Esophagus (tissue), 2 donors: ENCODE measurements at regions not wholly inside any gene's neighbourhood (a gene's known extent, or its start where the extent isn't known, plus 50 kb on each side); places are given as distances from the start of the nearest gene placed in this dataset.
"Not testable (repeated sequence)": the region's sequence is repeated elsewhere in the genome, so short reads cannot be mapped to it uniquely, and the experiment has no call there.

Experiments
- H3K27ac ChIP-seq, 2 donors: one replicate each; pipeline ENCODE4 v1.5.1; 2013; ENCODE audit warnings: low read depth in 2 of 2, mild to moderate bottlenecking in 2 of 2, inconsistent platforms in 1 of 2, low read length in 1 of 2, moderate library complexity in 1 of 2
- H3K27me3 ChIP-seq, 2 donors: one replicate each; pipeline ENCODE4 v1.6.1; 2013; ENCODE audit warnings: low read length in 2 of 2, control low read depth in 1 of 2, mild to moderate bottlenecking in 1 of 2; ENCODE audit not compliant: insufficient read depth in 2 of 2, control insufficient read depth in 1 of 2
- H3K36me3 ChIP-seq, 2 donors: one replicate each; pipeline ENCODE4 v1.6.1; 2013; ENCODE audit warnings: low read length in 1 of 2; ENCODE audit not compliant: control insufficient read depth in 2 of 2, insufficient read depth in 2 of 2
- H3K4me1 ChIP-seq, 2 donors: one replicate each; pipeline ENCODE4 v1.6.1; 2013; ENCODE audit warnings: low read length in 1 of 2; ENCODE audit not compliant: control insufficient read depth in 2 of 2, insufficient read depth in 2 of 2
- H3K4me3 ChIP-seq, 2 donors: one replicate each; pipeline ENCODE4 v1.5.1; 2013; ENCODE audit warnings: low read length in 2 of 2, mild to moderate bottlenecking in 2 of 2, low read depth in 1 of 2, moderate library complexity in 1 of 2
- H3K9me3 ChIP-seq, 2 donors: one replicate each; pipeline ENCODE4 v1.6.1; 2013; ENCODE audit warnings: mild to moderate bottlenecking in 2 of 2, low read depth in 1 of 2, low read length in 1 of 2, moderate library complexity in 1 of 2; ENCODE audit not compliant: control insufficient read depth in 2 of 2, insufficient read depth in 1 of 2
- WGBS, 2 donors: extraction: QIAGEN DNeasy Blood & Tissue Kit; methylation state at CpG; one replicate each; pipeline ENCODE4 v1.1.7; 2013; 5-methylcytosine and 5-hydroxymethylcytosine counted together
- donor health status: healthy with polysubstance abuse.
- donor health status: Bipolar disorder and iron deficiency.

DNA sequence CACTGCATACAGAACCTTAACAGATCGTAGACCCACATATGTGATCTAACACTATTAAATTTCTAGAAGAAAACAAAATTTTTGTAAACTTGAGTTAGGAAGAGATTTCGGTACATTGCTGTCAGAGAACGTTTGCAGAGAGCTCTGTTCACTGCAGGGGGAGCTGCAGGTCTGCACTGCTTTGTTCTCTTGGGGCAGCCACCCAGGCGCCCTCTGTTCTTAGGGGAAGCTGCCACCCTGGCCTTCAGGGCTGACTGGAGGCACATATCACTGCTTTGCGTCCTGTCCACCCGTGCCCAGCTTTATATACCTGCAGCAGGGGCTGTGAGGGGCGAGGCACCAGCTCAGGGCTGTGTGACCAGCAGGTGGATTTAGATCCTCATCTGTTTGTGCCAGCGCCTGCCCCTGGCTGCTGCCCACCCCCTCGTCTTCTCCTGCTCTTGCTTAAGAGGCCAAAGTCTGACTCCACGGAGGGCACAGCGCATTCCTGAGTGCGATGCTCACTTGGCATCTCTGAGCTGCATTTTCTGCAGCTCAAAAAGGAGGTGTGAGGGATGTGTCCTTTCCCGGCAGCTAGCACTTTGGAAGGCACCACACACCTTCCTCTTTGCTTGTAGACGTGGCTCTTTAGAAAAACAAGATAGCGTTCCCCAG is 4486.4 kb upstream of the TPTE start:
- H3K4me1 ChIP-seq, H3K36me3 ChIP-seq, H3K27me3 ChIP-seq, H3K9me3 ChIP-seq, H3K4me3 ChIP-seq, H3K27ac ChIP-seq: not testable (repeated sequence)
- no CpG with 5 or more reads among the region's 15 CpGs for WGBS, 2 donors

GRCh38 chr21:6035474-6036155 is 4485.8 kb upstream of the TPTE start:
- H3K27me3 ChIP-seq, H3K4me1 ChIP-seq, H3K27ac ChIP-seq, H3K9me3 ChIP-seq, H3K36me3 ChIP-seq, H3K4me3 ChIP-seq: not testable (repeated sequence)
- no CpG with 5 or more reads among the region's 22 CpGs for WGBS, 2 donors

DNA sequence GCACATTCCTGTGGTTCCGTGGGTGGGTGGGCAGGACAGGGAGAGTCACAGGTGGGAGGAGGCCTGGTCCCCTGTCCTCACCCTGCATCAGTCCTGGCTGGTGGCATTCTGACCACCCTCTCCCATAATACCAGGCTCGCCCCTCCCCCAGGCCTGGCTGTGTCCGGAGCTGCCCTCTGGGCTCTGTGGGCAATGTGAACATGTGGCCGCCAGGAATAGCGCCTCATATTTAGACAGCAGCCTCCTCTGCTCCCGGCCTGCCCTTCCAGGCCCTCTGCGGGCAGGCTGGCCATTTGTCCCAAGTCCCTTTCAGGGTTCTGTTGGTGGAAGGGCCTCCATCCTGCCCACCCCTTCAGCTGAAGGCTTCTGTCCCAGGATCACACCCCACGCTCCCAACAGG is 4482.2 kb upstream of the TPTE start:
- H3K4me1 ChIP-seq, H3K27me3 ChIP-seq, H3K9me3 ChIP-seq, H3K27ac ChIP-seq, H3K36me3 ChIP-seq, H3K4me3 ChIP-seq: not testable (repeated sequence)
- WGBS, 2 donors: no CpG with 5 or more reads among the region's 8 CpGs

GRCh38 chr21:6040095-6040494 is 4481.3 kb upstream of the TPTE start:
- H3K27me3 ChIP-seq, H3K9me3 ChIP-seq, H3K4me3 ChIP-seq, H3K36me3 ChIP-seq, H3K27ac ChIP-seq, H3K4me1 ChIP-seq: not testable (repeated sequence)
- no CpG with 5 or more reads among the region's 7 CpGs for WGBS, 2 donors

GRCh38 chr21:6043430-6044275 is 4477.7 kb upstream of the TPTE start:
- H3K27me3 ChIP-seq, H3K9me3 ChIP-seq, H3K36me3 ChIP-seq, H3K27ac ChIP-seq, H3K4me3 ChIP-seq, H3K4me1 ChIP-seq: not testable (repeated sequence)
- 66% methylated on average over 3 of the region's 21 CpGs; no CpG with 5 or more reads in 1 of the 2 donors for WGBS, 2 donors

DNA sequence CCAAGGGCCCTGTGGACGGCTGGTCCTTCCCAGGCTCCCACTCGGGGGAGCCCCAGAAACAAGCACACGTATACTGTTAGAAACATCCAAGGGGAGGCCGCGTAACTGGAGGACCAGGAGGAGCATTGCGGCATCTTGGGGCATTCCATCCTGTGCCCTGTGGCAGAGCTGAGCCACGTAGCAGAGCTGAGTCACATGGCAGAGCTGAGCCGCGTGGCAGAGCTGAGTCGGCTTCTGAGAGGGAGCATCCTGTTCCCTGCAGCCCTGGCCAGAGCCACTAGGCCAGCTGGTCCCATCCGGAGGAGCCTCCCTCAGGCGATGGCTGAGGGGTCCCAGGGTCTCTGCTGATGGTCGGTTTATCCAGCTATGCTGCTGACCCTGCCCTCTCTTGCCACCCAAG is 4476.7 kb upstream of the TPTE start:
- not testable (repeated sequence) for H3K27ac ChIP-seq, H3K36me3 ChIP-seq, H3K4me1 ChIP-seq, H3K27me3 ChIP-seq, H3K4me3 ChIP-seq, H3K9me3 ChIP-seq
- no CpG with 5 or more reads among the region's 13 CpGs for WGBS, 2 donors

DNA sequence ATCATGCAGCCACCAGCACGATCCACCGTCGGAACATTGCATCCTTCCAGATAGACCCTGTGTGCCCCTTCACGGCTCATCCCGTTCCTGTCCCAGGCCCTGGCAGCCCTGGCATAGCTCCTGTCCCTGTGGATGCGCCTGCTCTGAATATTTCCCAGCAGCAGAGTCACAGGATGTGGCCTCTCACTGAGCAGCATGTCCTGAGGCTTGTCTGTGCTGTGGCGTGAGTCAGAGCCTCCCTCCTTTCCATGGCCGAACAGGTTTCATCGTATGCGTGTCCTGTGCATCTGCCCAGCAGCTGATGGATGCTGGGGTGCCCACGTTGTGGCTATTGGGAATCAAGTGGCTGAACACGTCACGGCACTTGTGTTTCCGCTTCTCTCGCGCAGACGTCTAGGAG is 4471.5 kb upstream of the TPTE start:
- no CpG with 5 or more reads among the region's 17 CpGs for WGBS, 2 donors

DNA sequence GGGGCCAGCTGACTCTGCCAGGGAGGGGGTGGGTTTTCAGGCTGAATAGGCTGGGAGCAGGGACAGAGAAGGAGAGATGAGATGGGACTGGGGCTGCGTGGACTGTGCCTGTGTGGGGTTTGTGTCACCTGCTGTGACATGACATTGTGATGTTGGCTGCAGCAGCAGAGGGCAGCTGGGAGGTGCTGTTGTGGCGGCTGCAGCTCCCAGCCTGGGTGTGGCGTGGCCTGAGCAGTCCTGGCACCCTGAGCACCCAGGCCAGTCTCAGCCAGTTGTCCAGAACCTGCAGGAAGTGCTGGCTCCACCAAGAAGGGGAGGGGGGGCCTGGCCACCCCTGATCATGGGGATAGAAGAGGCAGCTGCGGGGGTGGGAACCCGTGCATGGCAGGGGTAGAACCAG is 4469.3 kb upstream of the TPTE start:
- H3K27ac ChIP-seq, H3K4me3 ChIP-seq, H3K4me1 ChIP-seq, H3K27me3 ChIP-seq, H3K36me3 ChIP-seq, H3K9me3 ChIP-seq: not testable (repeated sequence)
- WGBS, 2 donors: no CpG with 5 or more reads among the region's 5 CpGs

More for the DNA sequence above, 4471.5 kb upstream of the TPTE start:
- not testable (repeated sequence) for H3K27me3 ChIP-seq, H3K4me3 ChIP-seq, H3K9me3 ChIP-seq, H3K36me3 ChIP-seq, H3K4me1 ChIP-seq, H3K27ac ChIP-seq

DNA sequence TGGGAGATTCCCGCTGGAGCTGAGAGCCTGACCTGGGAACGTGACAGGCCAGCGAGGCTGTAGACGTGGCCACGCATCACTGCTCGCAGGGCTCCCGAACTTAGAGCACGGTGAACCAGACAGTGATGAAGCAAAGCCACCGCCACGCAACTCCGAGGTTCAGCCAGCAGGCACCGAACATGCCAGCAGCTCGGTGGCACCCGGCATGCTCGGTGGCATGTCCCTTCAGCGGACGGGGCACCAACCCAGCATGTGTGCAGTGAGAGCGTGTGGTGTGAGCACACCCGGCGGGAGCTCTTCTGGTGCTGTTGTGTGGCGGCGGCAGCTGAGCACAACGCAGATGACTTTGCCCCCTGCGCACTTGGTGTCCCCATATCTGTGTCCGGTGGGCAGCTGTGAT is 4468.2 kb upstream of the TPTE start:
- not testable (repeated sequence) for H3K27ac ChIP-seq, H3K4me1 ChIP-seq, H3K27me3 ChIP-seq, H3K4me3 ChIP-seq, H3K36me3 ChIP-seq, H3K9me3 ChIP-seq
- no CpG with 5 or more reads among the region's 25 CpGs for WGBS, 2 donors

- not testable (repeated sequence) for H3K4me1 ChIP-seq, H3K4me3 ChIP-seq, H3K27ac ChIP-seq, H3K27me3 ChIP-seq, H3K36me3 ChIP-seq, H3K9me3 ChIP-seq
- WGBS, 2 donors: no CpG with 5 or more reads among the region's 9 CpGs
These were observed 4462.4 kb upstream of the TPTE start for GRCh38 chr21:6058997-6059396.
